HG03135 (cell line): ENCODE measurements at regions not wholly inside any gene's neighbourhood (a gene's known extent, or its start where the extent isn't known, plus 50 kb on each side); places are given as distances from the start of the nearest gene placed in this dataset.

Source experiments
- ATAC-seq: cut with Tn5 transposase; IDR thresholded peaks from one replicate; pipeline ENCODE4 v1.9.1; 2021; ENCODE audit warnings: mild to moderate bottlenecking, moderate library complexity; ENCODE audit not compliant: unreplicated experiment

GRCh38 chr5:133715616-133716015 is 103.3 kb upstream of the FSTL4 start:
- ATAC-seq = no peak

- ATAC-seq = no peak
These were observed 102.9 kb upstream of the FSTL4 start for GRCh38 chr5:133715216-133715615.

- ATAC-seq = no peak
These were observed 102.0 kb upstream of the FSTL4 start for GRCh38 chr5:133714161-133714915.

GRCh38 chr5:133713751-133714150 is 101.4 kb upstream of the FSTL4 start:
- ATAC-seq = no peak

GRCh38 chr5:133713209-133713608 is 100.9 kb upstream of the FSTL4 start:
- ATAC-seq = no peak

- ATAC-seq = no peak
These were observed 100.2 kb upstream of the FSTL4 start for GRCh38 chr5:133712562-133712961.

GRCh38 chr5:133709209-133709725 is 96.9 kb upstream of the FSTL4 start:
- ATAC-seq = no peak

- ATAC-seq = no peak
These were observed 96.0 kb upstream of the FSTL4 start for GRCh38 chr5:133708331-133708850.

GRCh38 chr5:133707629-133708028 is 95.3 kb upstream of the FSTL4 start:
- ATAC-seq = no peak

GRCh38 chr5:133706506-133707430 is 94.4 kb upstream of the FSTL4 start:
- no peak for ATAC-seq

- no peak for ATAC-seq
These were observed 93.0 kb upstream of the FSTL4 start for GRCh38 chr5:133705331-133705730.

- no peak for ATAC-seq
These were observed 92.1 kb upstream of the FSTL4 start for GRCh38 chr5:133704411-133704810.

- ATAC-seq = no peak
These were observed 91.6 kb upstream of the FSTL4 start for GRCh38 chr5:133703935-133704334.

- no peak for ATAC-seq
These were observed 90.7 kb upstream of the FSTL4 start for GRCh38 chr5:133702791-133703770.

GRCh38 chr5:133701871-133702270 is 89.5 kb upstream of the FSTL4 start:
- ATAC-seq = no peak

- ATAC-seq = no peak
These were observed 87.9 kb upstream of the FSTL4 start for GRCh38 chr5:133700251-133700650.

GRCh38 chr5:133698646-133699526 is 86.5 kb upstream of the FSTL4 start:
- no peak for ATAC-seq

- no peak for ATAC-seq
These were observed 85.9 kb upstream of the FSTL4 start for GRCh38 chr5:133698259-133698554.

- ATAC-seq = no peak
These were observed 85.4 kb upstream of the FSTL4 start for GRCh38 chr5:133697536-133698258.
